GM18870 (cell line): ENCODE measurements at regions not wholly inside any gene's neighbourhood (a gene's known extent, or its start where the extent isn't known, plus 50 kb on each side); places are given as distances from the start of the nearest gene placed in this dataset.

Experiments
- ATAC-seq: cut with Tn5 transposase; IDR thresholded peaks from one replicate; pipeline ENCODE4 v1.9.1; 2021; ENCODE audit warnings: moderate library complexity; ENCODE audit not compliant: unreplicated experiment

GRCh38 chr7:17016402-17017010 is 134.7 kb upstream of the AGR3 start:
- no peak for ATAC-seq

- ATAC-seq: no peak
These were observed 137.3 kb upstream of the AGR3 start for GRCh38 chr7:17019106-17019505.

GRCh38 chr7:17020250-17020649 is 138.5 kb upstream of the AGR3 start:
- ATAC-seq: no peak

GRCh38 chr7:17021205-17021604 is 139.4 kb upstream of the AGR3 start:
- ATAC-seq: no peak

- no peak for ATAC-seq
These were observed 141.1 kb upstream of the AGR3 start for GRCh38 chr7:17022920-17023319.

- ATAC-seq: no peak
These were observed 144.5 kb upstream of the AGR3 start for GRCh38 chr7:17026269-17026668.

- ATAC-seq: no peak
These were observed 145.5 kb upstream of the AGR3 start for GRCh38 chr7:17027143-17027788.

GRCh38 chr7:17027789-17028152 is 146.0 kb upstream of the AGR3 start:
- no peak for ATAC-seq

- ATAC-seq: no peak
These were observed 147.4 kb upstream of the AGR3 start for GRCh38 chr7:17029150-17029549.

GRCh38 chr7:17030559-17030958 is 148.8 kb upstream of the AGR3 start:
- no peak for ATAC-seq

GRCh38 chr7:17031906-17032551 is 150.2 kb upstream of the AGR3 start:
- ATAC-seq: no peak

GRCh38 chr7:17033245-17033644 is 151.5 kb upstream of the AGR3 start:
- ATAC-seq: no peak

GRCh38 chr7:17036584-17036983 is 154.8 kb upstream of the AGR3 start:
- ATAC-seq: no peak

GRCh38 chr7:17037356-17037755 is 155.6 kb upstream of the AGR3 start:
- no peak for ATAC-seq

- ATAC-seq: no peak
These were observed 156.5 kb upstream of the AGR3 start for GRCh38 chr7:17038160-17038782.

GRCh38 chr7:17038783-17039170 is 157.0 kb upstream of the AGR3 start:
- ATAC-seq: no peak

- no peak for ATAC-seq
These were observed 157.6 kb upstream of the AGR3 start for GRCh38 chr7:17039372-17039771.

GRCh38 chr7:17040716-17041115 is 158.9 kb upstream of the AGR3 start:
- ATAC-seq: no peak

- no peak for ATAC-seq
These were observed 159.5 kb upstream of the AGR3 start for GRCh38 chr7:17041324-17041723.

GRCh38 chr7:17042211-17042610 is 160.4 kb upstream of the AGR3 start:
- no peak for ATAC-seq

GRCh38 chr7:17043012-17043877 is 161.5 kb upstream of the AGR3 start:
- ATAC-seq: no peak
